CD4-positive, alpha-beta T cell (primary cell): ENCODE measurements at regions not wholly inside any gene's neighbourhood (a gene's known extent, or its start where the extent isn't known, plus 50 kb on each side); places are given as distances from the start of the nearest gene placed in this dataset.

Source experiments
- ATAC-seq: fragments of 200-7000 bp; cut with Tn5 transposase; one replicate; pipeline ENCODE4 v1.10.0; 2022; ENCODE audit warnings: mild to moderate bottlenecking; ENCODE audit not compliant: poor library complexity
- CTCF ChIA-PET: fragments of 350-600 bp; sonication (Branson Sonifier 250); formaldehyde crosslinking; loops from one replicate; lab custom pipeline; 2021; ENCODE audit warnings: antibody characterized with exemption, inconsistent platforms; lab: Charles Lee
- POLR2A ChIA-PET: fragments of 350-600 bp; sonication (Branson Sonifier 250); formaldehyde crosslinking; loops from one replicate; lab custom pipeline; 2021; ENCODE audit warnings: antibody characterized with exemption, inconsistent platforms; lab: Charles Lee
- DNase-seq, 14 experiments: peaks; one replicate each; pipeline ENCODE4 v3.0.0-alpha.2; 2013 to 2020; ENCODE audit warnings: mixed read lengths in 2 of 14
- H3K27ac ChIP-seq, 2 donors: one replicate each; pipeline versions ENCODE4 v1.5.1 to v1.7.0; 2013; ENCODE audit warnings: low read length in 2 of 2, low read depth in 1 of 2, mild to moderate bottlenecking in 1 of 2
- H3K27me3 ChIP-seq, 2 experiments: 1 replicate in 1 of 2; 2 replicates in 1 of 2; pipeline versions ENCODE4 v1.6.1 to v1.7.0; 2013; ENCODE audit warnings: low read length in 2 of 2, control low read depth in 1 of 2, mild to moderate bottlenecking in 1 of 2, moderate library complexity in 1 of 2; ENCODE audit not compliant: insufficient read depth in 2 of 2, control insufficient read depth in 1 of 2
- H3K36me3 ChIP-seq: one replicate; pipeline ENCODE4 v1.6.1; 2013; ENCODE audit warnings: low read length, control low read depth; ENCODE audit not compliant: insufficient read depth
- H3K4me1 ChIP-seq: one replicate; pipeline ENCODE4 v1.6.1; 2013; ENCODE audit warnings: low read length, control low read depth; ENCODE audit not compliant: insufficient read depth
- H3K4me3 ChIP-seq: one replicate; pipeline ENCODE4 v1.5.1; 2013; ENCODE audit warnings: mild to moderate bottlenecking, low read length, moderate library complexity
- H3K9me3 ChIP-seq, 2 experiments: 1 replicate in 1 of 2; 2 replicates in 1 of 2; pipeline versions ENCODE4 v1.6.1 to v1.7.0; 2013; ENCODE audit warnings: low read length in 2 of 2, mild to moderate bottlenecking in 2 of 2, control low read depth in 1 of 2, moderate library complexity in 1 of 2; ENCODE audit not compliant: control insufficient read depth in 1 of 2, insufficient read depth in 1 of 2
- H3K27ac Mint-ChIP-seq: one replicate; pipeline ENCODE4 v1.8.0; 2020; ENCODE audit warnings: mixed read lengths
- H3K27me3 Mint-ChIP-seq: one replicate; pipeline ENCODE4 v1.8.0; 2021; ENCODE audit warnings: mixed read lengths
- H3K36me3 Mint-ChIP-seq: one replicate; pipeline ENCODE4 v1.8.0; 2021; ENCODE audit warnings: low read depth, mixed read lengths
- H3K4me1 Mint-ChIP-seq: one replicate; pipeline ENCODE4 v1.8.0; 2021; ENCODE audit warnings: low read depth, mixed read lengths
- H3K4me3 Mint-ChIP-seq: one replicate; pipeline ENCODE4 v1.8.0; 2020; ENCODE audit warnings: mild to moderate bottlenecking, mixed read lengths
- H3K9me3 Mint-ChIP-seq: one replicate; pipeline ENCODE4 v1.8.0; 2020; ENCODE audit warnings: mixed read lengths
- CTCF ChIP-seq: fragments of 200-600 bp; IDR thresholded peaks from one replicate; pipeline ENCODE4 v1.8.0; 2022; ENCODE audit warnings: antibody characterized with exemption, mild to moderate bottlenecking
- intact Hi-C, 2 experiments: fragments of 100-400 bp; cut with DNase I in 1 of 2; cut with micrococcal nuclease in 1 of 2; formaldehyde crosslinking; loops; one replicate each; pipeline versions ENCODE4 v1.15.1 to v1.9.0; 2023 to 2025; cut with DNase I, micrococcal nuclease

DNA sequence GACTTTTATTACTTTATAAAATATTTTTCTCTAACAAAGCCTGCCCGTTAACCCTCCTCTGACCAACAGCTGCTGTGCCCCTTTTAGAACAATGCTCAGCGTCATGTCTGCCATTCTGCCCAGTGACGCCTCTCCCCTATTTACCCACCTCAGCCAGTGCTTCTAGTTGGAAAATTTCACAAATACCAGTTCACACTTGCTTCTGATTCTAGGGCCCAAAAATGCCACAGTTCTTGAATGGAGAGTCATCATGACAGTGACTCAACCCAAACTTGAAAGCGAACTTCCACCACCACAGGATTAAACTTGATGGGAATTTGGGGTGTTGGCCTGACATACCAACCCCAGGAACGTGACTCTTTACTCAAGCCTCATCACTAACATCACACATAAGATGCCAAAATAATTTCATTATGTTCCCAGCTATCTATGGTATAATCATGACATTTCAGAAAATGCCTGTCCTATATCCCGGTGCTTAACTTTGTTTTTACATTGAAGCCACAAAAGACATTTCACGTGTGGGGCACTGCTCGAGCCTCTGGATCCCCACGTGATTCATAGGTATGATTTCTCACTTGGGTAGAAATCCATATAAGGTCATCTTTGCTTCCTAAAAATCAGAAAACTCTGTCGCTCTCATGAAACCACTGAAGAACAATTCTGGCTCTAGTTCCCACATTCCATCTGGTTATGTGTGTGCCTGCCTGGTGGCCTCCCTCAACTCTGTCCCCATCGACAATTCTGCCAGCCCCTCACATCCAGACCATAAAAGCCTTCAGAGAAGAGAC, 220.9 kb downstream of the ACTL7B start:
- Histone ChIP-seq H3K27me3 (peaks cover 0 to 4% of the 10 kb centered on the region in 2 experiments), H3K4me1 (no peaks in the 10 kb centered on the region), H3K36me3 (no peaks in the 10 kb centered on the region), H3K4me3 (no peak overlapping the region), H3K27ac (no peak overlapping the region), H3K9me3 (peaks cover 0 to 4% of the 10 kb centered on the region in 2 experiments)
- intact Hi-C loops: no loop called here
- H3K4me1 Mint-ChIP-seq: no peaks in the 10 kb centered on the region
- no peaks in the 10 kb centered on the region for H3K27me3 Mint-ChIP-seq
- no peaks in the 10 kb centered on the region for H3K9me3 Mint-ChIP-seq
- H3K36me3 Mint-ChIP-seq: no peaks in the 10 kb centered on the region
- no peak overlapping the region for H3K4me3 Mint-ChIP-seq
- no peak for ATAC-seq
- DNase-seq: peak in 1 of 14 experiments; percentile 7
- ChIA-PET CTCF (no interaction called here), POLR2A (no interaction called here)
- TF ChIP-seq CTCF: no peak
- no peak overlapping the region for H3K27ac Mint-ChIP-seq

DNA sequence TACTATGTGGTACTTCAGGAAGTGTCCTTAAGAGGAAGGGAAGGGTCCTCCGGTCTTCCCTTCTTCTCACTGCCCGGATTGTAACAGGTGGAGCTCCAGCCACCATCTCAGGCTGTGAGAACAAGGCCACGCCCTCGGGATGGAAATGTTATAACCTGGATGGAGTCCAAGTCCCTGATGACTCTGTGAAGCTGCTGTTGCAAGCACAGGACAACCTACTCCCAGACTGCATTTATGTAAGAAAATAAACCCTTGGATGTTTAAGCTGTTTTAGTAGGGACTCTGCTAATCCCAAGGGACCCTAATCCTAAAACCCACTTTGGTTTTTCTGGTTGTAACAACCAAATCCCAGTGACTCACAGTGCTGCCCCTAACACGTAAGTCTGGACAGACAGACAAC, 221.6 kb downstream of the ACTL7B start:
- Histone ChIP-seq H3K9me3 (peaks cover 0 to 4% of the 10 kb centered on the region in 2 experiments), H3K4me3 (no peak overlapping the region), H3K27me3 (peaks cover 0 to 4% of the 10 kb centered on the region in 2 experiments), H3K4me1 (no peaks in the 10 kb centered on the region), H3K36me3 (no peaks in the 10 kb centered on the region), H3K27ac (no peak overlapping the region)
- ChIA-PET POLR2A (no interaction called here), CTCF (no interaction called here)
- no peaks in the 10 kb centered on the region for H3K36me3 Mint-ChIP-seq
- H3K4me1 Mint-ChIP-seq: no peaks in the 10 kb centered on the region
- no peak for DNase-seq
- H3K27me3 Mint-ChIP-seq: no peaks in the 10 kb centered on the region
- H3K4me3 Mint-ChIP-seq: no peak overlapping the region
- no peaks in the 10 kb centered on the region for H3K9me3 Mint-ChIP-seq
- intact Hi-C loops: no loop called here
- no peak overlapping the region for H3K27ac Mint-ChIP-seq
- TF ChIP-seq CTCF: no peak
- no peak for ATAC-seq

DNA sequence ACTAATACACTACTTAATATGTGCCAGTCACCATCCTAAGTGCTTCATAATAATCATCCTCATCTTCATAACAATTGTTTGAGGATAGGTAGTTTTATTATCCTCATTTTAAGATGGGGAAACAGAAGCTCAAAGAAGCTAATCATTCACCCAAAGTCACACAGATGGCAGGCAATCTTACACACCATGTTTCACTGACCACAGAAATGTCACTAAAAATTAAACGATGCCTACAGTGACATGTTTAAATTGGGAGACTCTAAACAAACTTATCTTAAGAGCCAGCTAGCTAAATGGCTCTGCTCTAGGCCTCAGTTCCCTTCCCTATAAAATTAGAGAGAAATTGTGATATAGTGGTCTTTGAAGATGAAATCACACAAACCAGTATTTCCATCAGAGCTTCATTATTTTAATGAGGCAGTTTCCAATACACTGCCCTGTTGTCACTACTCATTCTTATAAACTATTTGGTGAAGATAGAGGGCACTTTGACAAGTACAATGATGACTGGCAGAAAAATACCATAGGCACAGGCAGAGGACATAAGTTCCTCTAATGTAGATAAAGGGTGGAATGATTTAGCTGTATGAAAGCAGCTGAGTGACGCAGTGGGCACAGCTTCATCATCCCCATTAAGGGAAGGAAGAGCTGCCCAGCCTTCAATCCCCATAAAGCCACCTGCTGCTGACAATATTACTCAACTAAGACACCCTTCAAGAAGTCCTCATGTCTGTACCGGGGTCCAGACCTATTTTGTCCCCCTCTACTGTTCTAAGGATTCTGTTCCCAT, 224.1 kb downstream of the ACTL7B start:
- TF ChIP-seq CTCF: no peak
- Histone ChIP-seq H3K4me3 (no peak overlapping the region), H3K9me3 (peaks cover 0 to 8% of the 10 kb centered on the region in 2 experiments), H3K36me3 (no peaks in the 10 kb centered on the region), H3K27me3 (peaks cover 0 to 6% of the 10 kb centered on the region in 2 experiments), H3K27ac (no peak overlapping the region), H3K4me1 (no peaks in the 10 kb centered on the region)
- H3K27me3 Mint-ChIP-seq: no peaks in the 10 kb centered on the region
- no peaks in the 10 kb centered on the region for H3K4me1 Mint-ChIP-seq
- peak in 2 of 14 experiments; percentile 16 to 38 for DNase-seq
- ATAC-seq: no peak
- H3K4me3 Mint-ChIP-seq: no peak overlapping the region
- POLR2A ChIA-PET: no interaction called here
- H3K9me3 Mint-ChIP-seq: no peaks in the 10 kb centered on the region
- CTCF ChIA-PET: no interaction called here
- intact Hi-C loops: no loop called here
- H3K27ac Mint-ChIP-seq: no peak overlapping the region
- H3K36me3 Mint-ChIP-seq: no peaks in the 10 kb centered on the region
